HUES6 (cell line): ENCODE measurements at regions not wholly inside any gene's neighbourhood (a gene's known extent, or its start where the extent isn't known, plus 50 kb on each side); places are given as distances from the start of the nearest gene placed in this dataset.

Experiments
- H3K27ac ChIP-seq: 2 replicates; pipeline ENCODE4 v1.7.0; 2013; ENCODE audit warnings: low read depth, mild to moderate bottlenecking, low read length, inconsistent platforms
- H3K27me3 ChIP-seq: 2 replicates; pipeline ENCODE4 v1.6.1; 2013; ENCODE audit warnings: low read length; ENCODE audit not compliant: control insufficient read depth, insufficient read depth
- H3K36me3 ChIP-seq: 2 replicates; pipeline ENCODE4 v1.6.1; 2013; ENCODE audit warnings: low read length; ENCODE audit not compliant: control insufficient read depth, insufficient read depth
- H3K4me1 ChIP-seq: 2 replicates; pipeline ENCODE4 v1.6.1; 2013; ENCODE audit warnings: low read length; ENCODE audit not compliant: control insufficient read depth, insufficient read depth
- H3K4me3 ChIP-seq: 2 replicates; pipeline ENCODE4 v1.5.1; 2013; ENCODE audit warnings: low read depth, low read length
- H3K9ac ChIP-seq: one replicate; pipeline ENCODE4 v1.6.1; 2013; ENCODE audit warnings: mild to moderate bottlenecking, low read length
- H3K9me3 ChIP-seq: 2 replicates; pipeline ENCODE4 v1.6.1; 2013; ENCODE audit warnings: low read depth, low read length; ENCODE audit not compliant: control insufficient read depth, insufficient read depth

DNA sequence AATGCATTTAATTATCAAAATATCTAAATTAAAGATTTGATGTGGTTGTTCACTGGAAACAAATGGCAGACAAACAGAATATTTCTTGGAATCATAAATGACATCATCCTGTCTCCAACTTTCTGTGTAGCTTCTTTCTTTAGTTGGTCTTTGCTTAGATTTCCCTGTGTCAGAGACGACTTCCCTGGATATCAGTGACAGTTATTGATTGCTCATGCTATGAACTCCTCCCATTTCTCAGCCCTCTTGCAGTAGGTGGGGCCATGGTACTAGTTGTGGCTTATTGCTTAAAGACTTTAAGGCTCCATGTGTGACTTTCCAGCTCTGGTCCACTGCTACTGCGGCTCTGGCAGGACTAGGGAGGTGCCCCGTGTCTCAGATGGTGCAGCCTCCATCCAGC lies 592.6 kb downstream of the MTRR start:
- no peaks in the 10 kb centered on the region for H3K36me3 ChIP-seq
- H3K4me1 ChIP-seq: no peaks in the 10 kb centered on the region
- no peak overlapping the region for H3K9ac ChIP-seq
- no peak overlapping the region for H3K4me3 ChIP-seq
- peaks cover 5% of the 10 kb centered on the region for H3K9me3 ChIP-seq
- no peak overlapping the region for H3K27ac ChIP-seq
- no peaks in the 10 kb centered on the region for H3K27me3 ChIP-seq

DNA sequence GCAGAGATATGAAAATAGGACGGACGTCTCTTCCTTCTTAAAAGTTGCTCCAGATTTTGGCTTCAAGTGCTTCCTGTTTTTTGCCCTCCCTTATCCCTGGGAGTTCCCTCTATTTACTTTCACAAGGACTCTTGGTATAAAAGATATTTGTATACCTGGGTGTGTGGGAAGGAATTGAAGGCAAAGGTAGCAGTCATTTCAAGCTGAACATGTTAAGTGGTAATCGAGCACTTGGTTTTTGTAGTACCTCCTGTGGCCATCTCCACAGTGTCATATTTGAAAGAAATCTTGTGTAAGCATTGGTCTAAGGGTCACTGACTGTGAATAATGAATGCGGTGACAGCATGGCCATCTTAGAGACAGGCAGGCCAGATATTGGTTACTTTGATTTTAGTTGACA lies 593.6 kb downstream of the MTRR start:
- H3K4me1 ChIP-seq: no peaks in the 10 kb centered on the region
- peaks cover 3% of the 10 kb centered on the region for H3K9me3 ChIP-seq
- H3K9ac ChIP-seq: no peak overlapping the region
- no peaks in the 10 kb centered on the region for H3K36me3 ChIP-seq
- H3K27me3 ChIP-seq: no peaks in the 10 kb centered on the region
- H3K27ac ChIP-seq: no peak overlapping the region
- no peak overlapping the region for H3K4me3 ChIP-seq

DNA sequence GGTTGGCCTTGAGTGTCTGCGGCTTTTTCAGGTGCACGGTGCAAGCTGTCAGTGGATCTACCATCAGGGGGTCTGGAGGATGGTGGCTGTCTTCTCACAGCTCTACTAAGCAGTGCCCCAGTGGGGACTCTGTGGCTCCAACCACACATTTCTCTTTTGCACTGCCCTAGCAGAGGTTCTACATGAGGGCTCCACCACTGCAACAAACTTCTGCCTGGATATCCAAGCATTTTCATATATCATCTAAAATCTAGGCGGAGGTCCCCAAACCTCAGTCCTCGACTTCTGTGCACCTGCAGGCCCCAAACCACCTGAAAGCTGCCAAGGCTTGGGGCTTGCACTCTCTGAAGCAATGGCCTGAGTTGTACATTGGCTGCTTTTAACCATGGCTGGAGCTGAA lies 601.5 kb downstream of the MTRR start:
- H3K4me3 ChIP-seq: no peak overlapping the region
- no peaks in the 10 kb centered on the region for H3K27me3 ChIP-seq
- H3K4me1 ChIP-seq: peaks cover 4% of the 10 kb centered on the region
- no peaks in the 10 kb centered on the region for H3K36me3 ChIP-seq
- H3K27ac ChIP-seq: no peak overlapping the region
- H3K9ac ChIP-seq: no peak overlapping the region
- peaks cover 39% of the 10 kb centered on the region for H3K9me3 ChIP-seq

DNA sequence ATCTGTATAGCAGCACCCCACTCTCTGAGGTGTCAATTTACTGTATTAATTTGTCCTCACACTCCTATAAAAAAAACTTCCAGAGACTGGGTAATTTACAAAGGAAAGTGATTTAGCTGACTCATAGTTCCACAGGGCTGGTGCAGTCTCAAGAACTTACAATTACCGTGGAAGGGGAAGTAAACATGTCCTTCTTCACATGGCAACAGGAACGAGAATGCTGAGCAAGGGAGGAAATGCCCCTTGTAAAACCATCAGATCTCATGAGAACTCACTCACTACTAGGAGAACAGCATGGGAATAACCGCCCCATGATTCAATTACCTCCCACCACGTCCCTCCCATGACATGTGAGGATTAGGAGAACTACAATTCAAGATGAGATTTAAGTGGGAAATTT lies 602.6 kb downstream of the MTRR start:
- Histone ChIP-seq H3K27ac (no peak overlapping the region), H3K9ac (no peak overlapping the region), H3K4me3 (no peak overlapping the region), H3K9me3 (peaks cover 39% of the 10 kb centered on the region), H3K4me1 (peaks cover 4% of the 10 kb centered on the region), H3K36me3 (no peaks in the 10 kb centered on the region), H3K27me3 (no peaks in the 10 kb centered on the region)

DNA sequence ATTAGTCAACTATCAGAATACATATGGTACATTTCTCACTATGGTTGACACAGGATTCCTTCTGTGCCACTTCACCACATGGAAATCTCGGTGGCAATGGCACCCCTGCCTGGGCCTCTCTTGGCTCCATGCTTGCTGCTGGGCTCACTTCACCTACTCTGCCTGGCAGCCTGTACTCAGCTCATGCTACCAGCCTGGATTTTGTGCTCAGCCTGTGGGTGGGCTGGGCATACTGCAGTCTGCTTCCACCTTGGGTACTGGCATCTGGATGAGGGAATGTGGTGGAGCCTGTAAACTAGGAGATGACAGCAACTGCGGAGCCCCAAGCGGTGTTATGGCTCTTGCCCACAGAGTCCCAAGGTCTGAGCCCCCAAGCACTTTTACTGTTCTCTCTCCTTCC lies 604.1 kb downstream of the MTRR start:
- H3K9ac ChIP-seq: no peak overlapping the region
- H3K27ac ChIP-seq: no peak overlapping the region
- H3K9me3 ChIP-seq: peaks cover 37% of the 10 kb centered on the region
- no peaks in the 10 kb centered on the region for H3K36me3 ChIP-seq
- peaks cover 4% of the 10 kb centered on the region for H3K4me1 ChIP-seq
- H3K4me3 ChIP-seq: no peak overlapping the region
- no peaks in the 10 kb centered on the region for H3K27me3 ChIP-seq

DNA sequence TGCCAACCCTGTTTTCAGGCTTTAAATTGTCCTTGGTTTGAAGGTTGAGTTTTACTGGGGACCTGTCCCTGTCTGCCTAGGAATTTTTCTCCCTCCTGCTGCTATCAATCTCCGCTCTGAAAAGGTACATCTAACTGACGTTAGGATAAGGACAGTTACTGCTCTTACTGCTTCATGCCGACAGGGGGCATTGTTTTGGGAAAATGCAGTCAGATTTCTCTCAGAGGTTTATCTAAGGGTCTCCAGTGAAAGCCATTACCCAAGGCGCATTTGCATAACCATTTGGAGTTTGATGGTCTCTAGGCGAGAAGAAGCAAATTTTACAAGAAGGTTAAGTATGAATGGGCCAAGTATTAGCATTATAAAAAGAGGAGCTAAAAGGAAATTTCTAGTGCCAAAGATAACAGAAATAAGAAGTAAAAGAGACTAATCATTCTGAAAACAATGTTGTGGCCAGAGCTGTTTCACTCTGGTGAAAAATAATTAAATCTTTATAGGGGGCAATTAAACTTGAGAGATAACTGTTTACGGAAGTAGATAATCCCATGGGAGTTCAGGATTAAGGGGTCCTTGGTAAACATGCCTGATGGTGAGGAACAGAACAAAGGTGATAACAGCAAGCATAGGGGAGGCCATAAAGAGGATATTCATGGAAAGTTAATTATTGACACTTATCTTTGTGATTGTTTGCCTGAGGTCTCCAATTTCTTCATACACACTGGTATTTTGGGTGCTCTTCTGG lies 605.0 kb downstream of the MTRR start:
- peaks cover 4% of the 10 kb centered on the region for H3K4me1 ChIP-seq
- no peak overlapping the region for H3K9ac ChIP-seq
- peaks cover 36% of the 10 kb centered on the region for H3K9me3 ChIP-seq
- no peak overlapping the region for H3K4me3 ChIP-seq
- H3K36me3 ChIP-seq: no peaks in the 10 kb centered on the region
- no peak overlapping the region for H3K27ac ChIP-seq
- H3K27me3 ChIP-seq: no peaks in the 10 kb centered on the region

DNA sequence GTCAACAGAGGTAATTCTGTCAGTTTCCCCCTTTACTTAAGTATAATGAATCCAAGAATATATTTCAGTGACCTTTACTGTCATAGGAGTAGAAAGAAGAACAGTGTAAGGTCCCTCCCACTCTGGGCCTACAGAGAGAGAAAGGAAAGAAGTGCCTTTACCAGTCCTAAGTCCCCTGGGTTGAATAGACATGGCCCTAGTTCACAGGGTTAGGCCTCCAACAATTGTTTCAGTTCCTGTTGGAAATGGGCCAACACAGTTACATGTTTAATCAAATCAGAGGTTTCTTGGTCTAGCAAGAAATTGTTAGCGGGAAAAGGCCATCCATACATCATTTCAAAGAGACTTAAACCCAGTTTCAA lies 605.6 kb downstream of the MTRR start:
- peaks cover 34% of the 10 kb centered on the region for H3K9me3 ChIP-seq
- no peak overlapping the region for H3K4me3 ChIP-seq
- H3K9ac ChIP-seq: no peak overlapping the region
- H3K27me3 ChIP-seq: no peaks in the 10 kb centered on the region
- H3K4me1 ChIP-seq: peaks cover 4% of the 10 kb centered on the region
- no peak overlapping the region for H3K27ac ChIP-seq
- no peaks in the 10 kb centered on the region for H3K36me3 ChIP-seq

DNA sequence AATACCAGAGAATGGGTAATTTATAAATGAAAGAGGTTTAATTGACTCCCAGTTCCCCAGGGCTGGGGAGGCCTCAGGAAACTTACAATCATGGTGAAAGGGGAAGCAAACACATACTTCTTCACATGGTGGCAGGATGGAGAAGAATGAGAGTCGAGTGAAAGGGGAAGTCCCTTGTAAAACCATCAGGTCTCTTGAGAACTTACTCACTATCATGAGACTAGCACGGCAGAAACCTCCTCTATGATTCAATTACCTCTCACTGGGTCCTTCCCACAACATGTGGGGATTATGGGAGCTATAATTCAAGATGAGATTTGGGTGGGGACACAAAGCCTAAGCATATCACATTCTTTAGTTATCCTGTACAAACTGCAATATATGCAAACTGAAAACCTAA lies 609.4 kb downstream of the MTRR start:
- Histone ChIP-seq H3K4me1 (peaks cover 4% of the 10 kb centered on the region), H3K9ac (no peak overlapping the region), H3K4me3 (no peak overlapping the region), H3K27me3 (no peaks in the 10 kb centered on the region), H3K36me3 (no peaks in the 10 kb centered on the region), H3K27ac (no peak overlapping the region), H3K9me3 (peaks cover 22% of the 10 kb centered on the region)

DNA sequence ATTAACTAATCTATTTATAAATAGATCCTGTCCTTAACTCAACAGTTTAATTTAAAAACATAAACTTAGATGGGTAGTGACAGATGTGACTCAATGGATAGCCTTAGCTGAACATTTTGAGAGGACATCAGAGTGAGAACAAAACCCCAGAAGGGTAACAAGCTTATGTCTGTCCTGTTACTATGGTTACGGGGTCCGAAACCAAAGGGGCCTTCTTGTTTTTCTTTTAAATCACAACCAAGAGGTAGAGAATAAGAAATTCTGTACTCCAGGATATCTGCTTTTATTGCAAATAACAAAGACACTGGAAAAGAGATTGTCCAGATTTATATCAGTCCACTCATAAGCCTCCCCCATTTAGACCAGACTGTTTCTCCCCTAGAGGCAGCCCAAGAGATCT lies 612.1 kb downstream of the MTRR start:
- H3K9me3 ChIP-seq: peaks cover 22% of the 10 kb centered on the region

DNA sequence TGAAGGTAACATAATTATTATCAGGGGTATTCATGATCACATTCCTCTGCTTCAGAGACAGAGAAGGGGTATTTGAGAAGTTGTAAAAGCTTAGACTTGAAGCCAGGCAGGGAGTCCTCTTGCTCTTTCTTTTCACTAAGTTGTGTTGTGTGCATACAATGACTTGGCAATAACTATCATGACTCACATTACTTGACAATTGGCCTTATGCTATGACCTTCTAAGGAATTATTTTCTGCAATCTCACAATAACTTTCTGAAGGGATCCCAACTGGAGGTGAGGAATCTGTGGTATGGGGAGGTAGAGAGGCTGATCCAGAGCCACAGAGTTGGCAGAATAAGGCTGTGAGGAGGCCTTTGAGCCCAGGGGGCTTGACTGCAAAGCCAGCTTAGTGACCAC lies 622.3 kb downstream of the MTRR start:
- Histone ChIP-seq H3K36me3 (no peaks in the 10 kb centered on the region), H3K27me3 (no peaks in the 10 kb centered on the region), H3K4me3 (no peak overlapping the region), H3K9me3 (peaks cover 16% of the 10 kb centered on the region), H3K4me1 (no peaks in the 10 kb centered on the region), H3K27ac (no peak overlapping the region), H3K9ac (no peak overlapping the region)

More for the DNA sequence above, 612.1 kb downstream of the MTRR start:
- Histone ChIP-seq H3K36me3 (no peaks in the 10 kb centered on the region), H3K4me3 (no peak overlapping the region), H3K9ac (no peak overlapping the region), H3K27ac (no peak overlapping the region), H3K4me1 (no peaks in the 10 kb centered on the region), H3K27me3 (no peaks in the 10 kb centered on the region)

DNA sequence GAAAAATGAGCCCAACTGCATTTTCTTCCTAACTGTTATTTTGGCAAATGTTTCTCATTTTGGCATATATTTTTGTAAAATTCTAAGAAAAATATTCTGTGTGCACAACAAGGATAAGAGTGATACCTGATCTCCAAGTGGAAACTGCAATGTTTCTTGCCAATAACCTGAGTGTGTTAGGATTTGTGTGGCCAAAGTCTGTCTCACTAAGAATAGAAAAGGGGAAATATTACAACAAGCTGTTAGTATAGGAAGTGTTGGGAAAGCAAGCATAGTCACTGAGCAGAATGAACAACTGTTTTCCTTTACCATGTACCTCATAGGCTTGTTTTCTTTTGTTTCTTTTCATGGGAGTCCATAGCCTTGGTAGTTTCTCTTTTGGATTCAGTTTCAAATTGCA lies 624.2 kb downstream of the MTRR start:
- H3K4me3 ChIP-seq: no peak overlapping the region
- H3K36me3 ChIP-seq: no peaks in the 10 kb centered on the region
- H3K27ac ChIP-seq: no peak overlapping the region
- no peaks in the 10 kb centered on the region for H3K27me3 ChIP-seq
- H3K9me3 ChIP-seq: peaks cover 26% of the 10 kb centered on the region
- no peaks in the 10 kb centered on the region for H3K4me1 ChIP-seq
- H3K9ac ChIP-seq: no peak overlapping the region

DNA sequence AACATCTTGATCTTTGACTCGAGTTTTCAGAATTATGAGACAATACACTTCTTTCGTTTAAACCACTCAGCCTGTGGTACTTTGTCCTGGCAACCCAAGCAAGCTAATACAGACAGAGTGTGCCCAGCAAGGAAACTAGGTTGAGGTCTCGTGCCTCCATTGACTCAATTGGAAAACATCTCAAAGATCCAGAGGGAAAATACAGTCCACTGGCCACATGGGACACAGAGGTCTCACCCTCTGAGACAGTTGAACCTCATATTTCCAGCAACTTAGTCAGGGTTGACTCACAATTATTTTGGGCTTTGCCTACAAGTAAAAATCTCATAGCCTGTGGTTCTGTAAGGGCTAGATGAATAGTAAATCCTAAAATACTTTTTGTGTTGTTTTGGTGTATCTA lies 631.5 kb downstream of the MTRR start:
- peaks cover 21% of the 10 kb centered on the region for H3K9me3 ChIP-seq
- no peaks in the 10 kb centered on the region for H3K4me1 ChIP-seq
- H3K27me3 ChIP-seq: no peaks in the 10 kb centered on the region
- H3K4me3 ChIP-seq: no peak overlapping the region
- H3K36me3 ChIP-seq: no peaks in the 10 kb centered on the region
- H3K27ac ChIP-seq: no peak overlapping the region
- no peak overlapping the region for H3K9ac ChIP-seq
